ENCODE measurements at regions not wholly inside any gene's neighbourhood (a gene's known extent, or its start where the extent isn't known, plus 50 kb on each side); places are given as distances from the start of the nearest gene placed in this dataset.

DNA sequence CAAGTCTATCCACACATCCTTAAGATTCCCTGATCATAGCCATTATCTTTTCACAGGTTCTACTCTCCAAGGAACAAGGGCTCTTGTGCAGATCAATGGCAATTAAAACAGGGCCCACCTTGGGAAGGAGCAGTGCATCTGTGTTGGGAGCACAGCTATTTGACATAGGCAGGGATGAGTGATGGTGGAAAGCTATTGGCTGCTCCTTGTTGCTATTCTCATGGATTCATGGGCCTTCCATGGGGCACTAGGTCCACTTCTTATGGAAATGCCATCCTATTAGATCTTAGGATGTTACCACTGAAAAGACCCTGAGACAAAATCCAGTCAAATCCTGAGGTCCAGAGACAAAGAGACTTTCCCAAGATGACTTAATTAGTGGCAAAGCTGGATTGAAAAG lies 148.6 kb upstream of the MTNR1B start:
- TF ChIP-seq EZH2phosphoT487 (IDR thresholded peaks at IDR 0.05; ENCODE audit: insufficient read depth, low read depth) = no peak
- no peak for TF ChIP-seq EZH2 (IDR thresholded peaks at IDR 0.05; ENCODE audit: insufficient read depth, poor library complexity, severe bottlenecking)

Data from GM23248 (cell line).